Islet precursor cell (in vitro differentiated cells): ENCODE measurements at regions not wholly inside any gene's neighbourhood (a gene's known extent, or its start where the extent isn't known, plus 50 kb on each side); places are given as distances from the start of the nearest gene placed in this dataset.

ENCODE experiments used
- DNase-seq: peaks from one replicate; pipeline ENCODE4 v3.0.0-alpha.2; 2018

- peak; percentile 67 for DNase-seq
These were observed 243.2 kb downstream of the OGFRL1 start for GRCh38 chr6:71531841-71532240.

GRCh38 chr6:71533939-71534379 is 245.3 kb downstream of the OGFRL1 start:
- no peak for DNase-seq

GRCh38 chr6:71534921-71535320 is 246.3 kb downstream of the OGFRL1 start:
- no peak for DNase-seq

- DNase-seq = no peak
These were observed 249.1 kb downstream of the OGFRL1 start for GRCh38 chr6:71537717-71538116.

GRCh38 chr6:71544028-71544427 is 255.4 kb downstream of the OGFRL1 start:
- no peak for DNase-seq

- no peak for DNase-seq
These were observed 256.3 kb downstream of the OGFRL1 start for GRCh38 chr6:71544906-71545305.

- DNase-seq = no peak
These were observed 257.3 kb downstream of the OGFRL1 start for GRCh38 chr6:71545905-71546304.

- no peak for DNase-seq
These were observed 263.2 kb downstream of the OGFRL1 start for GRCh38 chr6:71551798-71552197.

- no peak for DNase-seq
These were observed 267.5 kb downstream of the OGFRL1 start for GRCh38 chr6:71556141-71556540.

- DNase-seq = no peak
These were observed 270.4 kb downstream of the OGFRL1 start for GRCh38 chr6:71558974-71559373.

- DNase-seq = no peak
These were observed 279.0 kb downstream of the OGFRL1 start for GRCh38 chr6:71567562-71567961.

- no peak for DNase-seq
These were observed 289.2 kb downstream of the OGFRL1 start for GRCh38 chr6:71577766-71578165.

- DNase-seq = no peak
These were observed 291.3 kb downstream of the OGFRL1 start for GRCh38 chr6:71579902-71580301.

GRCh38 chr6:71582820-71583219 is 294.2 kb downstream of the OGFRL1 start:
- no peak for DNase-seq

- no peak for DNase-seq
These were observed 296.3 kb downstream of the OGFRL1 start for GRCh38 chr6:71584712-71585436.

GRCh38 chr6:71585472-71585871 is 296.9 kb downstream of the OGFRL1 start:
- DNase-seq = no peak

- DNase-seq = no peak
These were observed 297.9 kb upstream of the RIMS1 start for GRCh38 chr6:71588490-71588889.

GRCh38 chr6:71589254-71589653 is 297.1 kb upstream of the RIMS1 start:
- no peak for DNase-seq

- no peak for DNase-seq
These were observed 293.7 kb upstream of the RIMS1 start for GRCh38 chr6:71592643-71593042.

GRCh38 chr6:71599359-71599758 is 287.0 kb upstream of the RIMS1 start:
- no peak for DNase-seq

GRCh38 chr6:71602385-71603007 is 283.9 kb upstream of the RIMS1 start:
- DNase-seq = no peak

- no peak for DNase-seq
These were observed 283.3 kb upstream of the RIMS1 start for GRCh38 chr6:71603021-71603420.

GRCh38 chr6:71608646-71609045 is 277.7 kb upstream of the RIMS1 start:
- no peak for DNase-seq

GRCh38 chr6:71619836-71620235 is 266.5 kb upstream of the RIMS1 start:
- no peak for DNase-seq
